ENCODE measurements at regions not wholly inside any gene's neighbourhood (a gene's known extent, or its start where the extent isn't known, plus 50 kb on each side); places are given as distances from the start of the nearest gene placed in this dataset.

- Histone ChIP-seq H3K4me3 (replicated peaks in 1 of 2; ENCODE audit: low read depth in 1 of 2, low read length in 2 of 2) (no peak overlapping the region), H3K9ac (ENCODE audit: low read length) (no peak overlapping the region), H4K20me1 (ENCODE audit: insufficient read depth) (no peaks in the 10 kb centered on the region), H3K4me1 (ENCODE audit: control insufficient read depth in 1 of 2, insufficient read depth in 2 of 2, low read length in 2 of 2) (no peaks in the 10 kb centered on the region), H3K36me3 (ENCODE audit: control insufficient read depth in 1 of 2, insufficient read depth in 2 of 2, low read length in 2 of 2) (no peaks in the 10 kb centered on the region), H2AFZ (ENCODE audit: low read depth, low read length, poor library complexity, severe bottlenecking) (no peak overlapping the region), H3K79me2 (ENCODE audit: insufficient read depth, low read length) (no peaks in the 10 kb centered on the region), H3K27ac (ENCODE audit: low read depth, low read length) (no peak overlapping the region), H3K4me2 (ENCODE audit: low read length) (no peak overlapping the region), H3K9me2 (ENCODE audit: insufficient read depth) (no peaks in the 10 kb centered on the region), H3K27me3 (ENCODE audit: insufficient read depth, low read length) (peaks cover 13% of the 10 kb centered on the region; the same call in 1 of the 2 replicates), H3K9me3 (ENCODE audit: control insufficient read depth in 1 of 2, insufficient read depth in 1 of 2, low read depth in 1 of 2, low read length in 2 of 2) (no peaks in the 10 kb centered on the region)
- ChIA-PET RAD21 (ENCODE audit: low non-redundant PET in 1 of 2, low total read pairs in 2 of 2, uncharacterized antibody in 2 of 2, unreplicated experiment in 2 of 2) (no interaction called here), CTCF (interaction anchor here (0.9 to 1.2 kb wide), 3 partner anchors 24 to 33 kb away, joined by 3 read pairs; no protein-coding TSS in a partner anchor), POLR2A (no interaction called here)
- no TSS peak for BruUV-seq (replicated peaks)
- TF ChIP-seq RAD21 (IDR thresholded peaks at IDR 0.05; ENCODE audit: low read depth) (no peak), SRF (IDR thresholded peaks at IDR 0.05; ENCODE audit: low read depth) (no peak), ELF1 (IDR thresholded peaks at IDR 0.05; ENCODE audit: borderline replicate concordance, low read depth) (no peak), ZNF274 (IDR thresholded peaks at IDR 0.05; ENCODE audit: low read depth, low read length) (no peak), CEBPB (IDR thresholded peaks at IDR 0.05; ENCODE audit: low read depth) (no peak), MAX (IDR thresholded peaks at IDR 0.05) (no peak), YY1 (IDR thresholded peaks at IDR 0.05; ENCODE audit: extremely low read depth, insufficient replicate concordance, low read depth, low read length) (no peak), EGR1 (IDR thresholded peaks at IDR 0.05; ENCODE audit: low read depth) (no peak), ATF3 (IDR thresholded peaks at IDR 0.05) (no peak), ZFX (IDR thresholded peaks at IDR 0.05) (no peak), ZBTB33 (IDR thresholded peaks at IDR 0.05; ENCODE audit: extremely low read depth, insufficient replicate concordance, low read length) (no peak), REST (IDR thresholded peaks at IDR 0.05; ENCODE audit: low read depth) (no peak), EZH2phosphoT487 (IDR thresholded peaks at IDR 0.05; ENCODE audit: borderline replicate concordance) (no peak), CBX3 (IDR thresholded peaks at IDR 0.05; ENCODE audit: low read depth) (no peak), POLR2AphosphoS5 (IDR thresholded peaks at IDR 0.05; ENCODE audit: low read depth, low read length) (no peak)
- intact Hi-C loops (cut with micrococcal nuclease), result loop anchor here (2.0 kb wide), 1 partner anchor 15 kb away; no protein-coding TSS in a partner anchor
- no peak for ATAC-seq
- no peak for DNase-seq (ENCODE audit: low read depth, low spot score)
Measured at GRCh38 chr14:21964180-21964579, 290.6 kb upstream of the OR4E1 start.
